Thyroid gland (tissue), 4 donors: ENCODE measurements at regions not wholly inside any gene's neighbourhood (a gene's known extent, or its start where the extent isn't known, plus 50 kb on each side); places are given as distances from the start of the nearest gene placed in this dataset.
"Not testable (repeated sequence)": the region's sequence is repeated elsewhere in the genome, so short reads cannot be mapped to it uniquely, and the experiment has no call there.

ENCODE experiments used
- DNase-seq, 2 donors: peaks; one replicate each; pipeline ENCODE4 v3.0.0-alpha.2; 2019
- H3K27ac ChIP-seq, 3 donors: fragments of 200-600 bp; sonication (generic); 1 replicate in 2 of 3; 2 replicates in 1 of 3; pipeline ENCODE4 v1.5.1; 2016 to 2019; ENCODE audit warnings: mild to moderate bottlenecking in 1 of 3, moderate library complexity in 1 of 3
- H3K27me3 ChIP-seq: fragments of 200-600 bp; sonication (generic); one replicate; pipeline ENCODE4 v1.5.1; 2019
- H3K36me3 ChIP-seq, 2 donors: fragments of 200-600 bp; sonication (generic); one replicate each; pipeline ENCODE4 v1.5.1; 2016 to 2019
- H3K4me1 ChIP-seq, 2 donors: fragments of 200-600 bp; sonication (generic); one replicate each; pipeline ENCODE4 v1.5.1; 2017 to 2019
- H3K4me3 ChIP-seq, 3 donors: fragments of 200-600 bp; sonication (generic); replicated peaks in 1 of 3; 1 replicate in 2 of 3; 2 replicates in 1 of 3; pipeline ENCODE4 v1.5.1; 2016; ENCODE audit warnings: mild to moderate bottlenecking in 1 of 3
- H3K9me3 ChIP-seq: fragments of 200-600 bp; sonication (generic); one replicate; pipeline ENCODE4 v1.5.1; 2017
- POLR2A ChIP-seq, 2 donors: fragments of 450-650 bp; IDR thresholded peaks; one replicate each; pipeline ENCODE4 v1.6.1; 2017; ENCODE audit warnings: antibody characterized with exemption in 2 of 2, mild to moderate bottlenecking in 2 of 2, moderate library complexity in 1 of 2
- WGBS, 2 donors: methylation state at CpG; one replicate each; pipeline ENCODE4 v1.1.5; 2017; 5-methylcytosine and 5-hydroxymethylcytosine counted together
- intact Hi-C: fragments of 100-400 bp; cut with DNase I; formaldehyde crosslinking; loops from one replicate; pipeline ENCODE4 v1.15.1; 2023
- TF ChIP-seq, protein P1 (sequence below), 6 experiments: fragments of 200-600 bp in 3 of 6; fragments of 450-650 bp in 3 of 6; sonication (generic) in 3 of 6; IDR thresholded peaks; one replicate each; pipeline ENCODE4 v1.5.1; 2016 to 2019; ENCODE audit warnings: antibody characterized with exemption in 6 of 6, mild to moderate bottlenecking in 2 of 6, inconsistent platforms in 1 of 6, moderate library complexity in 1 of 6

GRCh38 chr6:102764317-102764716, 1370.8 kb downstream of the GRIK2 start:
- Histone ChIP-seq H3K4me1 (no peaks in the 10 kb centered on the region), H3K27me3 (no peaks in the 10 kb centered on the region), H3K9me3 (no peaks in the 10 kb centered on the region), H3K36me3 (no peaks in the 10 kb centered on the region), H3K27ac (no peak overlapping the region), H3K4me3 (no peak overlapping the region)
- WGBS, 2 donors, result 81 to 85% methylated on average over 10 of the region's 10 CpGs
- no peak for TF ChIP-seq POLR2A (IDR thresholded peaks at IDR 0.05)
- TF ChIP-seq, protein P1, sequence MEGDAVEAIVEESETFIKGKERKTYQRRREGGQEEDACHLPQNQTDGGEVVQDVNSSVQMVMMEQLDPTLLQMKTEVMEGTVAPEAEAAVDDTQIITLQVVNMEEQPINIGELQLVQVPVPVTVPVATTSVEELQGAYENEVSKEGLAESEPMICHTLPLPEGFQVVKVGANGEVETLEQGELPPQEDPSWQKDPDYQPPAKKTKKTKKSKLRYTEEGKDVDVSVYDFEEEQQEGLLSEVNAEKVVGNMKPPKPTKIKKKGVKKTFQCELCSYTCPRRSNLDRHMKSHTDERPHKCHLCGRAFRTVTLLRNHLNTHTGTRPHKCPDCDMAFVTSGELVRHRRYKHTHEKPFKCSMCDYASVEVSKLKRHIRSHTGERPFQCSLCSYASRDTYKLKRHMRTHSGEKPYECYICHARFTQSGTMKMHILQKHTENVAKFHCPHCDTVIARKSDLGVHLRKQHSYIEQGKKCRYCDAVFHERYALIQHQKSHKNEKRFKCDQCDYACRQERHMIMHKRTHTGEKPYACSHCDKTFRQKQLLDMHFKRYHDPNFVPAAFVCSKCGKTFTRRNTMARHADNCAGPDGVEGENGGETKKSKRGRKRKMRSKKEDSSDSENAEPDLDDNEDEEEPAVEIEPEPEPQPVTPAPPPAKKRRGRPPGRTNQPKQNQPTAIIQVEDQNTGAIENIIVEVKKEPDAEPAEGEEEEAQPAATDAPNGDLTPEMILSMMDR (IDR thresholded peaks at IDR 0.05), result no peak
- DNase-seq, result no peak
- intact Hi-C loops, result no loop called here

- intact Hi-C loops, result no loop called here
- H3K27me3 ChIP-seq, result no peaks in the 10 kb centered on the region
Observed at GRCh38 chr6:102763891-102764290, 1370.4 kb downstream of the GRIK2 start.

DNA sequence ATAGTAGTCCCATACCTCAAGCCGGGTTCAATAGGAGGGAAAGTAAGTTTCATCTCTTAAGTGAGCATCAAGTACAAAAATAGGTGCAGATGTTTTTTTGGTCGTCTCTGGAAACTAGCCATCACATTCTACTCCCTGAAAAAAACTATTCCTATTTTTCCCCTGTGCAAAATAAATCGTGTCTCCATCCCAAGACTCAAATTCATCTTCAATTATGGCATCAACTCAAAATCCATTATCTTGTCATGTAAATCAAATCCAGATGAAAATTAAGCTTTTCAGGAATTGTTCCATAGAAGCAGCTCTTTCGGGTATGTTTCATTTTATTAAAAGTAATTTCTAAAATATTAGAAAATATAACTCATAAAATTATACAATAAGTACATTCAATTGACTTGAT, 1368.4 kb downstream of the GRIK2 start:
- no peak overlapping the region for H3K27ac ChIP-seq
- no peak for TF ChIP-seq POLR2A (IDR thresholded peaks at IDR 0.05)
- TF ChIP-seq, protein P1 (IDR thresholded peaks at IDR 0.05), result no peak
- no peak for DNase-seq
- H3K36me3 ChIP-seq, result no peaks in the 10 kb centered on the region
- no peak overlapping the region for H3K4me3 ChIP-seq
- no peaks in the 10 kb centered on the region for H3K9me3 ChIP-seq
- H3K4me1 ChIP-seq, result no peaks in the 10 kb centered on the region
- intact Hi-C loops, result no loop called here
- no peaks in the 10 kb centered on the region for H3K27me3 ChIP-seq
- 72% methylated on average over 4 of the region's 4 CpGs for WGBS, 2 donors

More at GRCh38 chr6:102763891-102764290, 1370.4 kb downstream of the GRIK2 start:
- TF ChIP-seq POLR2A (IDR thresholded peaks at IDR 0.05), result no peak
- TF ChIP-seq, protein P1 (IDR thresholded peaks at IDR 0.05), result no peak
- Histone ChIP-seq H3K36me3 (no peaks in the 10 kb centered on the region), H3K27ac (no peak overlapping the region), H3K9me3 (no peaks in the 10 kb centered on the region), H3K4me3 (no peak overlapping the region), H3K4me1 (no peaks in the 10 kb centered on the region)
- 79 to 95% methylated on average over 2 of the region's 2 CpGs for WGBS, 2 donors
- no peak for DNase-seq

- H3K4me1 ChIP-seq, result no peaks in the 10 kb centered on the region
- TF ChIP-seq, protein P1 (IDR thresholded peaks at IDR 0.05), result no peak
- TF ChIP-seq POLR2A (IDR thresholded peaks at IDR 0.05), result no peak
- no peaks in the 10 kb centered on the region for H3K36me3 ChIP-seq
- no peak for DNase-seq
- no peak overlapping the region for H3K4me3 ChIP-seq
- intact Hi-C loops, result no loop called here
- WGBS, 2 donors, result 94 to 97% methylated on average over 2 of the region's 2 CpGs
- no peaks in the 10 kb centered on the region for H3K27me3 ChIP-seq
- no peaks in the 10 kb centered on the region for H3K9me3 ChIP-seq
- H3K27ac ChIP-seq, result no peak overlapping the region
Observed at GRCh38 chr6:102759415-102759814, 1365.9 kb downstream of the GRIK2 start.

GRCh38 chr6:102758536-102758935, 1365.0 kb downstream of the GRIK2 start:
- DNase-seq, H3K36me3 ChIP-seq, intact Hi-C loops, H3K27me3 ChIP-seq, H3K9me3 ChIP-seq, H3K4me1 ChIP-seq, H3K4me3 ChIP-seq, H3K27ac ChIP-seq: not testable (repeated sequence)
- WGBS, 2 donors, result 94% methylated on average over 19 of the region's 19 CpGs
